Ammon's horn (tissue), 1 donor: ENCODE measurements at regions not wholly inside any gene's neighbourhood (a gene's known extent, or its start where the extent isn't known, plus 50 kb on each side); places are given as distances from the start of the nearest gene placed in this dataset.

Experiments
- DNase-seq: peaks from one replicate; pipeline ENCODE4 v3.0.0-alpha.2; 2016; ENCODE audit warnings: low spot score

- DNase-seq, result no peak
These were observed 66.1 kb upstream of the NR2F2 start for GRCh38 chr15:96264351-96264798.

- no peak for DNase-seq
These were observed 65.5 kb upstream of the NR2F2 start for GRCh38 chr15:96264801-96265515.

- DNase-seq, result no peak
These were observed 64.0 kb upstream of the NR2F2 start for GRCh38 chr15:96266456-96266855.

GRCh38 chr15:96267463-96267862, 63.0 kb upstream of the NR2F2 start:
- no peak for DNase-seq

GRCh38 chr15:96268442-96269204, 61.9 kb upstream of the NR2F2 start:
- no peak for DNase-seq

- DNase-seq, result no peak
These were observed 59.8 kb upstream of the NR2F2 start for GRCh38 chr15:96270581-96271172.

- DNase-seq, result no peak
These were observed 58.1 kb upstream of the NR2F2 start for GRCh38 chr15:96272427-96272826.

- no peak for DNase-seq
These were observed 57.0 kb upstream of the NR2F2 start for GRCh38 chr15:96273317-96274086.

- no peak for DNase-seq
These were observed 56.4 kb upstream of the NR2F2 start for GRCh38 chr15:96274087-96274440.

GRCh38 chr15:96274698-96275097, 55.8 kb upstream of the NR2F2 start:
- no peak for DNase-seq

- no peak for DNase-seq
These were observed 53.9 kb upstream of the NR2F2 start for GRCh38 chr15:96276438-96277210.
